Right hindlimb (tissue), 1 donor: ENCODE measurements at regions not wholly inside any gene's neighbourhood (a gene's known extent, or its start where the extent isn't known, plus 50 kb on each side); places are given as distances from the start of the nearest gene placed in this dataset.
"Not testable (repeated sequence)": the region's sequence is repeated elsewhere in the genome, so short reads cannot be mapped to it uniquely, and the experiment has no call there.

ENCODE experiments used
- DNase-seq: peaks from one replicate; pipeline ENCODE4 v3.0.0-alpha.2; 2018

DNA sequence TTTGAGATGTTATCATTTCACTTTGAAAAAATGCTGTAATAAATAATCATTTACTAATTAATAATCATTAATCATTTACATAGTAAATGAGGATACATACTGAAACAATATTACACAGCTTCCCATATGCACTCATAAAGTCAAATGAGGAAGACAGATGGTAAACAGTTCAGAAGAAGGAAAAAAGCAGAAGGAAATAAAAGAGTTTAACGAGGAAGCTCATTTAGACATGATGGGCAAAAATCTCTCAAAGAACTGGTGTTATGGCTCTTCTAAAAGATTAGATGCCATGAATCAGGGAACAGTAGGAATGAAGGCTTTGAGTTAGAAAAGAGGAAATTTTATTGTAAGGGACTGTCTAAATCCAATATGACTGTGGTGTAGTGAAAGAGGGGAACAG, 347.6 kb downstream of the PTPRC start:
- no peak for DNase-seq

- peak; percentile 70 for DNase-seq
Observed at GRCh38 chr1:199002661-199003060, 363.8 kb downstream of the PTPRC start.

DNA sequence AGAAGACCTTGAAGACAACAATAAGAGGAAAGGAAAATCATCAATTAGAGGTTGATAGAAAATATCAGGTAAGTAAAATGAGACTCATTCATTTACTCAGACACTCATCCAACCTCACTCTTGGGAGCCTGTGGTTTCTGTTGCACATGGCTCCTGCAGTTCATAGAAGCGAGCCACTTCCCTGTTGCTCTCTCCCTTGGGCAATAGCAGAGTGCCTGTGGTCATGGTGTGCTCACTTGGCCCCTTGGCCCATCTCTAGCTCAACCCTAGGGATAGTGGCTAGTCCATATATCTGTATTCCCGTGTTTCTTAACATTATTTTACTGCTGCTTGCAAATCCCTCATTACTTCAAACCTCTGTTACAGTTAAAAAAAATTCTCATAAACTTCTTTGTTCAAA, 368.6 kb downstream of the PTPRC start:
- no peak for DNase-seq

DNA sequence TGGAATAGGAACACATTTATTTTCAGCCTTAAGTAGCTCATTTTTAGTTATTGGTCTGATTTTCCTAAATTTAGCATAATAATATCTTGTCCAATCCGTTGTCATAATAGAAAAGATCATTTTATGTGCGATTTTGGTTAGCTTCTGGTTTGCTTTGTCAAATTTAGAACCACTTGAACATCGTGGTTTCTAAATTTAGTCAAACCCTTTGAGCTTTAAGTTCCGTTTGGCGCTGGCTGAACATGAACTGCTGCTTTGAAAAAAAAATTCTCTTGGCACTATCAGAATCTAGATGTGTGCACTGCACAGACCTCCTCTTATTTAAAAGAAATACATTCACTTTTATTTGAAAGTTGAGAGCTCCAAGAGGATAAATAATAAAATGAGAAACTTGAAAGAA, 370.6 kb downstream of the PTPRC start:
- no peak for DNase-seq

DNA sequence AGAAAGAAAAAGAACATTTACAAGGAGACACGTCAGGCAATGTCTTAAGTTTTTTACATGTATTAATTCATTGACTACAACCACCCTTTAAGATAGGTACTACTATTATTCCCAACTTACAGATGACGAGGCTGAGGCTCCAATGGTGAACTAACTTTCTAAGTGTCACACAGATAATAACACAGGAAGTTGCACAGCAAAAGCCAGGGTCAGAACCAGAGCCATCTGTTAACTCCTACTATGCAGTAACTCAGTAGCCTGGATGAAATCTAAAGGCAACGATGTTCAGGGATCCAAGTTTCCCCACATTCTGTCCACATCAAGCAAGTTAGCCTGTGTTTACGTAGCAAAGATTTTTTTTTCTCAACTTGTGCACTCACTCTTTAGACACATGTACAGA, 371.7 kb downstream of the PTPRC start:
- DNase-seq = no peak

DNA sequence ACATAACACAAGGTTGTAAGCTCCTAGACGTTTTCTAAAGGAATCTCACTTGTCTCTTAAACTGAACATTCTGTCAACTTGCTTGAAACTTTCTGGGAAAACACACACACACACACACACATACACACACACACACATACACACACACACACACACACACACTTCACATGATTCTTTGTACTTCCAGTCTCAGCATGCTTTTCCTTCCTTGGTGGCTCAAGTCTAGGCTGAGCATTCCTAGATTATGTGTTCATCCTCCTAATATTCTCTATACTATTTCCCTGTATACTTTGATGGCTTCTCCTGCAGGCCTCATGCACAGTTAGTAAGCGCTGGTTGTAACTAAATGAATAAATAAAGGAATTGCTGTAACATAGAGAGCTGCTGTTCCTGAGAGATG, 372.1 kb downstream of the PTPRC start:
- no peak for DNase-seq

DNA sequence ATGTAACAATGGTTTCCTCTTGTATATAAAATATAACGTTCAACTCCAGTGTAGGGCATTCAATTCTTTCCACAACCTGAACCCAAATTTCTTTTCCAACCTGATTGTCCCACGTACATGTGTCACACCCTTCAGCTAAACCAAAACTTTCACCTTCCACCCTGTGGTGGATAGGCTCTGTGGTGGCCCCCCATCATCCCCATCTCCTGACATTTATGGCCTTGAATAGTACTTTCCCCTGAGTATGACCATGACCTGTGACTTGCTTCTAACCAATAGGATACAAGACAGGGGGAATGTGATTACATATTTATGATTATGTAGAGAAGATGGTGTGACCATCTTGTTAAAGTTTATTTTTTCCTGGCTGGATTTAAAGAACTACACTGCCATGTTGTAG, 377.0 kb downstream of the PTPRC start:
- DNase-seq = no peak

DNA sequence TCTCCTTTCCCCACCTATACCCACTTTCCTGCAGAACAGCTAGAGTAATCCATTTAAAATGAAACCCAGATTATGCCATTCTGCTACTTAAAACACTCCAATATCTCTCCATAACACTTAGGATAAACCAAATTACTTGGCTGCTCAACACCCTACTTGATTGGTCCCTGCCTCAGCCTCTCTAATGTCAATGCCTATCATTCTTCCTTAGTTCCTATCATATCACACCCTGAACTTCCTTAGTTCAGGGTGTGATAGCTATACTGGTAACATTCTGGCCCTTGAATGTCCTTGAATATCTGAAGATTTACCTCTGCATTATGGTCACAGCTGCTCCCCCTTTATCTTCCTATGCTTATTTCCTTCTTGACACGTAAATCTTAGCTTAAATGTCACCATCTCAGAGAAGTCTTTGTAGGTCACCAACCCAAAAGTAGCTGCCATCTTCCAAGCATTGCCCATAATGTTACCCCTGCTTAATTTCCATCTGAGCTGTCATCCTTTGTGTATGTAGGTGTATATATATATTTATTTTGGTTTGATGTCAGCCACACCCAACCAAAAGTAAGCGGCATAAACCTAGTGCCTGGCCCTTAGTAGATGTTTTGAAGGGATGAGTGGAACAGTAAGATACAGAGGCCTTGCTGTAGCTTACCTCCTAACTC, 379.8 kb downstream of the PTPRC start:
- DNase-seq = no peak

GRCh38 chr1:199020051-199020450, 381.2 kb downstream of the PTPRC start:
- no peak for DNase-seq

- no peak for DNase-seq
Observed at GRCh38 chr1:199020904-199021303, 382.1 kb downstream of the PTPRC start.

DNA sequence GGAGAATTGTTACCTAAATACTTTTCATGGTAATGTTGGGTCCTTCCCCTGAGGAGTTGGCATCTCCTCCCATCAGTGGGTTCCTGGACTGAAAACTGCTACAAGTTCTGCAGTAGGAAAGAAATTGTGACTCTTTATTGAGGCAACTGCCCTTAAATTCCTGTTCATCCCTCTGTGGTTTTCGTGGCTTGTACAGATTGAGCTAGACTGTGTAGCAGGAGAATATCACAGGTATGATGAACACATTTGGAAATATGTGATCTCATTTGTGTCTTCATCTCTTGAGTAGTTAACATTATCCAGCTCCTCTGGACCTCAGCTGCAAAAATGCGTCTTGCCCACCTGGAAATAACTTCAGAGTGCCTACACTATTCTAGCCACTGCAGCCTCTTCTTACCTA, 390.6 kb downstream of the PTPRC start:
- DNase-seq = no peak

GRCh38 chr1:199029855-199030254, 391.0 kb downstream of the PTPRC start:
- DNase-seq = no peak

GRCh38 chr1:199030541-199030940, 391.7 kb downstream of the PTPRC start:
- not testable (repeated sequence) for DNase-seq

DNA sequence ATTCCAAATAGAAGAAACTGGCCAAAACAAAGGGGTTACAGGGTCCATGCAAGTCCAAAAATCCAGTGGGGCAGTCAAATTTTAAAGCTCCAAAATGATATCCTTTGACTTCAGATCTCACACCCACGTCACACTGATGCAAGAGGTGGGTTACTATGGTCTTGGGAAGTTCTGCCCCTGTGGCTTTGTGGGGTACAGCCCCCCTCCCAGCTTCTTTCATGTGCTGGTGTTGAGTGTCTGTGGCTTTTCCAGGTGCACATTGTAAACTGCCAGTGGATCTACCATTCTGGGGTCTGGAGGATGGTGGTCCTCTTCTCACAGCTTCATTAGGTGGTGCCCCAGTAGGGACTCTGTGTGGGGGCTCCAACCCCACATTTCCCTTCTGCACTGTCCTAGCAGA, 392.3 kb downstream of the PTPRC start:
- not testable (repeated sequence) for DNase-seq

DNA sequence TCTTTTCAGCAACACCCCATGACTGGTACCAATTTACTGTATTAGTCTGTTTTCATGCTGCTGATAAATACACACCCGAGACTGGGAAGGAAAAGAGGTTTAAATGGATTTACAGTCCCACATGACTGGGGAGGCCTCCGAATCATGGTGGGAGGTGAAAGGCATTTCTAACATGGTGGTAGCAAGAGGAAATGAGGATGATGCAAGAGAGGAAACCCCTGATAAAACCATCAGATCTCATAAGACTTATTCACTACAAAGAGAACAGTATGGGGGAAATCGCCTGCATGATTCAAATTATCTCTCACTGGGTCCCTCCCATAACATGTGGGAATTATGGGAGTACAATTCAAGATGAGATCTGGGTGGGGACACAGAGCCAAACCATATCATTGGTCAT, 393.6 kb downstream of the PTPRC start:
- DNase-seq = not testable (repeated sequence)

DNA sequence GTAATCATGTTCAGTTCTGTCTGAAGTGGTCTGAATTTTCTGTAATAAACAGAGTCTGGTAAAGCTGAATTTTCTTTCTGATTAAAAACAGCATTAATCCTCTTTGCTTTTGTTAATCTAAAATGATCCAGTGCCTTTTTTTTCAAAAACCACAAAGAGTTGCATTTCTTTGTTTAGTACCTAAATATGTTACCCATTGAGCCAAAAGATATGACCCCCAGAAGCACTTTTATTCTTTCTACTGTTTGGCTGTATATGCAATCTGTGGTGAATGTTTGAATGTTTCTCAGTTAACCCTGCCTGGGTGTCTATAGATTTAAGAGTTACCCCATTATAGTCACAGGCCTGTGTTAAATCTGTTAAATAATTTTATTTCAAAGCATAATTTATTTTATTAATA, 394.8 kb downstream of the PTPRC start:
- DNase-seq = no peak

DNA sequence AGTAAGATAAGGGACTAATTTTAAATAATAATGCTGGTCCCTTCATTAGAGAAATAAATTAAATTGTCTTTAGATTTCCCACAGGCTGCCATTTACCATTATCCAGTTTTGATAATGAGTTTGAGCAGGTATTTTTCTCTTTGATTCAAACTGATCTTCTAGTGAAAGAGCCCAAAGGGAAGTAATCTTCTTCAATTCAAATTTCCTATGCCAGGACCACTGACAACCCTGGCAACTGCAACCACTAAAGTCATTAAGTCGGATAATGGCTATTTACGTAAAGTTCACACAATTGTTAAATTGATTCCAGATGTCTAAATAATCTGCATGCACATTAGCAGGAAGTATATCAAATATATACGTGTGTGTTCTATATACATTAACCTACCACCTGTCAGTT, 399.3 kb downstream of the PTPRC start:
- no peak for DNase-seq

- no peak for DNase-seq
Observed at GRCh38 chr1:199040076-199040905, 401.5 kb downstream of the PTPRC start.

DNA sequence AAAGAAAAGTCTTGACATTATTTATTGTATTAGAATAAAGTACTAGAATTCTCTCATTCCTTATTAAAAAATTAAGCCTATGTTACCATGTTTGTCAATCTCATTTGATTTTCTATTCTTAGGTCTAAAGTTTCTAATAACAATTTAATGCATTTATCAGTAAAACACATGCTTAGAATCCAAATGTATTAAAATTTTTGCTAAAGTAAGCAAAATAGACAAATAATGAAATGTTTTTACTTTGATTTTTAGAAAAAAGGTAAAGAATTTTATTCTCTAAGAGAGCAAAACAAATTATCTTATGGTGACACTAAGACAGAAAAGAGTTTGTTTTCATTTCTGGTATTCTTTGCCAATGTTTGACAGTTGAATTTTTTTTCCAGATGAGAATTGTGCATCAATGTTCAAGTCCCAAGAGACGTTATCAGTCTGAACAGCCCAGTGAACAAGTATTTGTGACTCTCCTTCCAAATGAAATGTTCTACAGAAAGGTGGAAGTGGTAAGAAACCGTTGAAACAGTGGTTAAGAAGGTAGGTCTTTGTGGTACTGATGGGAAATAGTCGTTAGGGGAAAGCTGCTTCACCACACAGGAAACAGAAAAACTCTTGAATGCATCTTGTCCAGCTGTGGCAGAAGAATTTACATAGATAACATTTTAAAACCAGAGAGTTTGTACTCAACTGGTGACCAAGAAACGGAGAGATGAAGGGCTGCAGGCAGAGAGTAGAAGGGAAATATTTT, 402.5 kb downstream of the PTPRC start:
- no peak for DNase-seq

- no peak for DNase-seq
Observed at GRCh38 chr1:199042193-199042592, 403.4 kb downstream of the PTPRC start.

GRCh38 chr1:199044191-199044590, 405.4 kb downstream of the PTPRC start:
- no peak for DNase-seq

GRCh38 chr1:199046618-199047017, 407.8 kb downstream of the PTPRC start:
- no peak for DNase-seq

GRCh38 chr1:199054694-199055093, 415.9 kb downstream of the PTPRC start:
- DNase-seq = no peak

- no peak for DNase-seq
Observed at GRCh38 chr1:199057322-199057721, 418.5 kb downstream of the PTPRC start.
